H1 (cell line): ENCODE measurements at regions not wholly inside any gene's neighbourhood (a gene's known extent, or its start where the extent isn't known, plus 50 kb on each side); places are given as distances from the start of the nearest gene placed in this dataset.
"Not testable (repeated sequence)": the region's sequence is repeated elsewhere in the genome, so short reads cannot be mapped to it uniquely, and the experiment has no call there.

Experiments
- CTCF ChIA-PET: fragments of 300-600 bp; sonication (Branson Sonifier 250); formaldehyde crosslinking; loops from one replicate; lab custom pipeline; 2021; ENCODE audit not compliant: partially characterized antibody; lab: Charles Lee
- POLR2A ChIA-PET: fragments of 300-600 bp; sonication (Branson Sonifier 250); formaldehyde crosslinking; loops from one replicate; lab custom pipeline; 2021; ENCODE audit warnings: inconsistent platforms; ENCODE audit not compliant: partially characterized antibody; lab: Charles Lee
- DNase-seq, 2 experiments: peaks; one replicate each; pipeline versions ENCODE4 v3.0.0 to v3.0.0-alpha.2; 2010 to 2022; ENCODE audit warnings: low spot score in 2 of 2, low read depth in 1 of 2, mixed read lengths in 1 of 2
- FAIRE-seq: peaks from 2 replicates; lab custom pipeline; 2011; peaks lifted over from hg19 to GRCh38; lab: Jason Lieb, UNC
- H2AFZ ChIP-seq: 2 replicates; pipeline ENCODE4 v1.8.1; 2012; ENCODE audit warnings: low read length, inconsistent platforms
- H2AK5ac ChIP-seq: 2 replicates; pipeline ENCODE4 v1.6.1; 2013; ENCODE audit warnings: low read depth, low read length
- H2BK120ac ChIP-seq: replicated peaks from 2 replicates; pipeline ENCODE3; 2013; ENCODE audit warnings: low read depth, low read length, inconsistent platforms
- H2BK12ac ChIP-seq: 2 replicates; pipeline ENCODE4 v1.6.1; 2013; ENCODE audit warnings: low read depth, low read length
- H2BK15ac ChIP-seq: 2 replicates; pipeline ENCODE4 v1.6.1; 2013; ENCODE audit warnings: low read length
- H2BK20ac ChIP-seq: 2 replicates; pipeline ENCODE4 v1.6.1; 2013; ENCODE audit warnings: low read length
- H2BK5ac ChIP-seq: 2 replicates; pipeline ENCODE4 v1.6.1; 2013; ENCODE audit warnings: low read depth, low read length
- H3K14ac ChIP-seq: 2 replicates; pipeline ENCODE4 v1.6.1; 2013; ENCODE audit warnings: inconsistent platforms; ENCODE audit not compliant: insufficient read length
- H3K18ac ChIP-seq: 2 replicates; pipeline ENCODE4 v1.6.1; 2013; ENCODE audit warnings: low read length; ENCODE audit errors: extremely low read depth
- H3K23ac ChIP-seq: 2 replicates; pipeline ENCODE4 v1.6.1; 2013; ENCODE audit warnings: inconsistent platforms; ENCODE audit not compliant: insufficient read length
- H3K23me2 ChIP-seq: 2 replicates; pipeline ENCODE4 v1.6.1; 2013; ENCODE audit warnings: low read depth, low read length
- H3K27ac ChIP-seq: 2 replicates; pipeline ENCODE4 v1.6.1; 2011; ENCODE audit warnings: low read depth, low read length, inconsistent platforms
- H3K27me3 ChIP-seq, 4 experiments: replicated peaks in 1 of 4; 1 replicate in 1 of 4; 2 replicates in 3 of 4; pipeline versions ENCODE4 v1.6.1 to v1.8.1; 2011 to 2013; ENCODE audit warnings: low read length in 3 of 4, mild to moderate bottlenecking in 3 of 4, inconsistent platforms in 2 of 4, mixed read lengths in 2 of 4, moderate library complexity in 1 of 4; ENCODE audit not compliant: control insufficient read depth in 3 of 4, insufficient read depth in 3 of 4; ENCODE audit errors: extremely low read depth in 1 of 4
- H3K36me3 ChIP-seq, 4 experiments: 2 replicates each; pipeline versions ENCODE4 v1.6.1 to v1.8.1; 2011 to 2013; ENCODE audit warnings: mild to moderate bottlenecking in 4 of 4, low read length in 3 of 4, moderate library complexity in 2 of 4, control low read depth in 1 of 4, inconsistent platforms in 1 of 4; ENCODE audit not compliant: insufficient read depth in 4 of 4, control insufficient read depth in 2 of 4
- H3K4ac ChIP-seq: replicated peaks from 2 replicates; pipeline ENCODE3; 2013; ENCODE audit warnings: low read length, low read depth, mixed read lengths, inconsistent platforms; ENCODE audit not compliant: insufficient read length
- H3K4me1 ChIP-seq, 4 experiments: replicated peaks in 1 of 4; 1 replicate in 1 of 4; 2 replicates in 3 of 4; pipeline versions ENCODE4 v1.6.1 to v1.8.1; 2011 to 2013; ENCODE audit warnings: low read length in 3 of 4, inconsistent platforms in 2 of 4, mixed read lengths in 1 of 4; ENCODE audit not compliant: insufficient read depth in 4 of 4, control insufficient read depth in 3 of 4
- H3K4me2 ChIP-seq, 2 experiments: 2 replicates each; pipeline versions ENCODE4 v1.6.1 to v1.8.1; 2011 to 2013; ENCODE audit warnings: low read depth in 2 of 2, low read length in 2 of 2, control low read depth in 1 of 2, inconsistent platforms in 1 of 2, mild to moderate bottlenecking in 1 of 2; ENCODE audit not compliant: insufficient read depth in 1 of 2
- H3K4me3 ChIP-seq, 4 experiments: fragments of 200-600, 300-600 bp in 1 of 4; sonication (generic), shearing (Covaris generic), sonication (Bioruptor Twin) in 1 of 4; 2 replicates each; pipeline versions ENCODE4 v1.5.1 to v1.8.1; 2011 to 2016; ENCODE audit warnings: low read length in 4 of 4, low read depth in 3 of 4, control low read depth in 2 of 4, inconsistent platforms in 2 of 4, mild to moderate bottlenecking in 2 of 4, mixed read lengths in 1 of 4, moderate library complexity in 1 of 4; ENCODE audit not compliant: insufficient read depth in 2 of 4; ENCODE audit errors: extremely low read depth in 1 of 4
- H3K56ac ChIP-seq: replicated peaks from 2 replicates; pipeline ENCODE3; 2013; ENCODE audit warnings: low read depth, mild to moderate bottlenecking, mixed read lengths, low read length, inconsistent platforms; ENCODE audit not compliant: insufficient read length
- H3K79me1 ChIP-seq: 2 replicates; pipeline ENCODE4 v1.6.1; 2013; ENCODE audit warnings: low read depth, low read length, control low read depth
- H3K79me2 ChIP-seq, 2 experiments: 2 replicates each; pipeline versions ENCODE4 v1.6.1 to v1.8.1; 2012 to 2013; ENCODE audit warnings: low read length in 2 of 2, mild to moderate bottlenecking in 2 of 2, inconsistent platforms in 1 of 2; ENCODE audit not compliant: insufficient read depth in 2 of 2, control insufficient read depth in 1 of 2
- H3K9ac ChIP-seq, 4 experiments: replicated peaks in 1 of 4; 1 replicate in 1 of 4; 2 replicates in 3 of 4; pipeline versions ENCODE4 v1.6.1 to v1.8.1; 2011 to 2013; ENCODE audit warnings: low read depth in 3 of 4, low read length in 3 of 4, control low read depth in 2 of 4, mild to moderate bottlenecking in 2 of 4, moderate library complexity in 2 of 4, inconsistent platforms in 1 of 4; ENCODE audit errors: extremely low read depth in 1 of 4
- H3K9me3 ChIP-seq, 2 experiments: 2 replicates each; pipeline versions ENCODE4 v1.6.1 to v1.8.1; 2012 to 2013; ENCODE audit warnings: mild to moderate bottlenecking in 2 of 2, moderate library complexity in 2 of 2, control low read depth in 1 of 2, inconsistent platforms in 1 of 2, low read depth in 1 of 2, low read length in 1 of 2, mixed read lengths in 1 of 2; ENCODE audit not compliant: insufficient read depth in 2 of 2
- H4K20me1 ChIP-seq, 2 experiments: replicated peaks in 1 of 2; 2 replicates each; pipeline versions ENCODE3 to v1.8.1; 2011 to 2013; ENCODE audit warnings: inconsistent platforms in 2 of 2, low read length in 2 of 2, mild to moderate bottlenecking in 1 of 2; ENCODE audit not compliant: insufficient read depth in 2 of 2, control insufficient read depth in 1 of 2
- H4K5ac ChIP-seq: 2 replicates; pipeline ENCODE4 v1.6.1; 2013; ENCODE audit warnings: low read length, low read depth, mixed read lengths, inconsistent platforms; ENCODE audit not compliant: insufficient read length
- H4K8ac ChIP-seq: 2 replicates; pipeline ENCODE4 v1.8.0; 2013; ENCODE audit warnings: mild to moderate bottlenecking, moderate library complexity, low read length, inconsistent platforms; ENCODE audit not compliant: insufficient read depth; ENCODE audit errors: extremely low read depth
- H4K91ac ChIP-seq: replicated peaks from 2 replicates; pipeline ENCODE3; 2013; ENCODE audit warnings: low read length, mixed read lengths, inconsistent platforms; ENCODE audit not compliant: insufficient read length
- WGBS, 2 experiments: shearing (Covaris generic) in 1 of 2; methylation state at CpG; one replicate each; pipeline versions ENCODE4 v1.1.6 to v1.1.7; 2013 to 2015; ENCODE audit warnings: low lambda C conversion rate in 2 of 2, mixed read lengths in 2 of 2, inconsistent platforms in 1 of 2, low coverage in 1 of 2, missing lambda C conversion rate in 1 of 2; ENCODE audit not compliant: insufficient replicate concordance in 2 of 2, insufficient coverage in 1 of 2, insufficient read length in 1 of 2; ENCODE audit errors: extremely low coverage in 1 of 2, missing lambda C conversion rate in 1 of 2; 5-methylcytosine and 5-hydroxymethylcytosine counted together

GRCh38 chr1:120608314-120609014, 115.3 kb upstream of the NBPF26 start:
- H2BK120ac ChIP-seq, H3K36me3 ChIP-seq, CTCF ChIA-PET, H3K9ac ChIP-seq, H3K79me2 ChIP-seq, POLR2A ChIA-PET, H3K23ac ChIP-seq, H3K14ac ChIP-seq, DNase-seq, H3K18ac ChIP-seq, H3K79me1 ChIP-seq, H4K91ac ChIP-seq, H3K9me3 ChIP-seq, H3K23me2 ChIP-seq, H3K4me3 ChIP-seq, H3K4ac ChIP-seq, H3K27ac ChIP-seq, H2BK5ac ChIP-seq, H3K4me1 ChIP-seq, H2AK5ac ChIP-seq, FAIRE-seq, H4K20me1 ChIP-seq, H3K27me3 ChIP-seq, H2BK12ac ChIP-seq, H3K4me2 ChIP-seq, H4K8ac ChIP-seq, H2BK15ac ChIP-seq, H2AFZ ChIP-seq, H4K5ac ChIP-seq, H2BK20ac ChIP-seq, H3K56ac ChIP-seq: not testable (repeated sequence)
- WGBS, 2 experiments: no CpG with 5 or more reads among the region's 8 CpGs

DNA sequence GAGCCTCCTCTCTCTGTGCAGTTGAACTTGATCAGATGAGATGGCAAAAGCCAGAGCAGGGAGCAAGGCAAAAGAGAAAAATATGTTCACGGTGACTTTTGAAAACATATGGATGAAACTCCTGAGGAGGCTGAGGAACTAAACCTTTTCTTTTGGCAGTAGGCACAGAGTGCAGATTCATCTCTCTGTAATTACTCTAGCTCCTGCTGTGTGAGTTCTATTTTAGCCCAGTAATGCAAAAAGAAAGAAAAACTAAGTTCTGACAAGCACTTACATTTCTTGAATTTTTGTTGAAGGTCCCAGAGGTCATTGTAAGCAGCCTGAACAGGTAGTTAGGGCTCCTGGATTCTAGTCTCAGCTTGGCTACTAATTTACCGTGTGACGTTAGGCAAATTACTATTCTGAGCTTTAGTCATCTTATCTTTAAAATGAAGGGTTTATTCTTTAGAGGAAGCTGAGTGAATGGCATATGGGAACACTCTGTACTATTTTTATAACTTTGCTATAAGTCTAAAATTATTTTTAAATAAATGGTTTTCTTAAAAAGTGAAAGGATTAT, 114.7 kb upstream of the NBPF26 start:
- H3K4me1 ChIP-seq, H3K23ac ChIP-seq, H2BK15ac ChIP-seq, FAIRE-seq, H2BK5ac ChIP-seq, H4K5ac ChIP-seq, H3K9ac ChIP-seq, H3K18ac ChIP-seq, H3K4me2 ChIP-seq, H3K27ac ChIP-seq, H3K4ac ChIP-seq, CTCF ChIA-PET, H2AFZ ChIP-seq, H4K20me1 ChIP-seq, H3K14ac ChIP-seq, H3K9me3 ChIP-seq, H3K27me3 ChIP-seq, H3K4me3 ChIP-seq, H2AK5ac ChIP-seq, H3K56ac ChIP-seq, H2BK120ac ChIP-seq, H3K36me3 ChIP-seq, POLR2A ChIA-PET, H4K91ac ChIP-seq, H3K79me1 ChIP-seq, H3K23me2 ChIP-seq, H4K8ac ChIP-seq, H2BK12ac ChIP-seq, H2BK20ac ChIP-seq, DNase-seq, H3K79me2 ChIP-seq: not testable (repeated sequence)
- no CpG with 5 or more reads among the region's 3 CpGs for WGBS, 2 experiments
